ENCODE measurements at regions not wholly inside any gene's neighbourhood (a gene's known extent, or its start where the extent isn't known, plus 50 kb on each side); places are given as distances from the start of the nearest gene placed in this dataset.
"Not testable (repeated sequence)": the region's sequence is repeated elsewhere in the genome, so short reads cannot be mapped to it uniquely, and the experiment has no call there.

DNA sequence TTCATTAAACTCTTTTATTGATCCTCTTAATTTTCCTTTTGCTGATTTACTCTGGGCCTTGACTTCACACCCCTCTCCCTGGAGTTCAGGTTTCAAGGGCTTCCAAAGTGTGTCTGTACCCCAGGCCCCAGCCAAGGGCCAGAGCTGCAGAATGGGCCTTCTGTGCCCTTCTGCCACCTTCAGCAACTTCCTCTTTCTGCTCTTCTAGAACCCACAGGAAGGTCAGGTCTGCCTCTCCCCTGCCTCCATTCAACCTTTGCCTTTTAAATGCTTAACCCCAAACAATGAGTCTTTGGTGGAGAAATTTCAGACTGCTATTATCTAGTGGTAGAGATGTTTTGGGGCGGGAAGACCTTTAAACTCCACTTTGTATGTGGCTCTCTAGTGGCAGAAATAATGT is 63.1 kb downstream of the TSN start:
- Histone ChIP-seq H3K27ac (no peak overlapping the region), H3K4me3 (no peak overlapping the region)

DNA sequence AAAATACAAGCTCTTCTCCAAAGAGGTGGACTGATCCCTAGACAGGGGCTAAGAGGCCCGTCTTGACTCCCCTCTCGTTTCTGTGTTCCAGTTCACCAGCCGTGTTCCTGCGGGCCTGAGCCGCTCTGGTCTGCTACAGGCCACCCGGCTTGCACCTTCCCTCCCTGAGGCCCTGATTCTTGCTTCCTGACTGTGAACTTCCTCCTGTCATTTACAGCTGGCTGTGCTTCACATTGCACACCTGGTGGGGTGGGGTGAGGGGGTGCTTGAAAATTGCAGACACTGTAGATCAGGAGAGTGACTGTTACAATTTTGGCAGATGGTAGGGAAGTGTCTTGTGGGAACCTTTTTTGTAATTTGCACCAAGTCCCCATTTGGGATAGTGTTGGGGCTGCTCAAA is 64.4 kb downstream of the TSN start:
- H3K4me3 ChIP-seq, result no peak overlapping the region
- H3K27ac ChIP-seq, result no peak overlapping the region

DNA sequence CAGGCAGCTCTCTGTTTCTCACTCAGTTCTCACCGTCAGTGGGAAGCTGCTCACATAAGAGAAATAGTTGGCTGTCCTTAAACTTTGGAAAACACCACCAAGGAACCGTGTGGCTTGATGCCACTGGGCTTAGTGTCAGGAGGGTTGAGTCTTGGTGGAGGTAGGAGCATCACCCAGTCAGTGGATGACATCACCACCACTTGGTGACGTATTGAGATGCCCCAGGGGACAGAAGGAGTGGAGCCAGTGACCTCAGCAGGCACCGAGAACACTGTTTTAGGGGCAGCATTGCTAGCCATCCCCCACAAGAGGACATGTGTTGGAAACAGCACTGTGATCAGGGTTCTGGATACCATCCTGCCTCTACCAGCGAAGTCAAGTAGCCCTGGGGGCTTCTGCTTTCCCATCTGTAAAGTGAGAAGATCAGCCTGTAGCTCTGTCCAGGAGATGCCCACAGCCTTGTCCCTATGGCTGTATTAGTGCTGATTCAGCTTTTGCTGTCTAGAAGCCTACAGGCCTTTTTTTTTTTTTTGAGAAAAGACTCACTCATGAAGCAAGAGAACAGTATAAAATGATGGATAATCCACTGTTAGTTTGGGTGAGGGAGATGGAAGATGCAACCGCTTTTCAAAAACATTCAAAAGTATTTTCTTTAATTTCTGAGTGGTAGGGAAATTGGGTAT is 66.2 kb downstream of the TSN start:
- H3K4me3 ChIP-seq, result no peak overlapping the region
- no peak overlapping the region for H3K27ac ChIP-seq

DNA sequence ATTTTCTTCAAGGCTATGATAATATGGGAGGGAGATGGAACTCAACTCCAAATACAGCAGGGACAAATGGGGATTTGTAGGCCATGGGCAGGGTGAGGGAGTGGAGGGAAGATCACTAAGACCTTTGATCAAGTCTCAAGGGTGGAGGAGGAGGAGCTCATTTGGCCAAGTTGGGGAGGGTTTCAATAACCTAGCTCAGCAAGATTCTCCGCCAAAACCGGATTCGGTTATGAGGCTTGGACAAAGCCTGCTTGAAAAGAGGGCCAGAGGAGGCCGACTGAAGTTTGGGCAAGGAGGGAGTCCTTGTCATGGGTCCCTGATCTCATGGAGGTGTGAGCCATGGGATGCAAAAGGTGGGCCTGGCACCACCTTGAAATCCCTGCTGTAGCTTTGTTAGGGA is 68.8 kb downstream of the TSN start:
- Histone ChIP-seq H3K27ac (no peak overlapping the region), H3K4me3 (no peak overlapping the region)

DNA sequence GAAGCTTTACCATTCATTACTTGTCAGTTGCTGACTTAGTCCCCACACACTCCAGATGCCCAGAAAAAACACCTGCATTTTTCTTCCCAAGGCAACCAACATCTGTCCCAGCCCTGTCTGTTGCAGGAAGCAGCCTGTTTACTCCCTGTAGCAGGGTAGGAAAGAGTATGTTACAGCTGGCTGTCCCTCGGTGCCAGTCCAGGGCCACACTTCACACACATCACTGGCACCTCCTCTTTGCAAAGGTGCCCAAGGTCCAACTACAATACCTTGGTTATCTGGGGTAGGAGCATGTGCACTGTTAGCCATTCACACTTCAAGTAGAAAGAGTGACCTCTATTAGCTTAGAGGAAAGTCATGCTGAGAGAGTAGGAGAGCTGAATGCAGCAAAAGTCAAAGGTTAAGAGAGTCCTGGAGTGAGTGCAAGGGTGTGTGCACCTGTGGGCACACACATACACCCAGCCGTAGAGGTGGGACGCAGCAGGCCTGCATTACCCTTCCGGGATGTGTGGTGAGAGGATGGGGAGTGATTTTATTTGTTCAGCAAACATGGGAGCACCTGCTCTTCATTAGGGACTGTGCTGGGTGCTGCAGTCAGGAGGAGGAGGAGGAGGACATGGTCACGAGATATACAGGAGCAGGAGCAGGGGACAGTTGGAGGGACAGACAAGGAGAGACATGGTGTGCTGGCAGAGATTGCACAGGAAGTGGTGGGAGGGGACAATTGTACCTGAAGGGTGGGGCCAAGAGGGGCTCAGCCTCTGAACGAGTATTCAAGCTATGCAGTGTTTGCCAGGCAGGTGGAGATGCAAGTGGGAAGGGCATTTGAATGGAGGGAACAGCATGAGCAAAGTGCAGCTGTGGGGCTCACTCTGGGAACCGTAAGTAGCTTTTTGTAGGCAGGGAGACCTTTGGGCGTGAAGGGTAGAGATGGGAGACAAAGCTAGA is 69.8 kb downstream of the TSN start:
- H3K27ac ChIP-seq, result no peak overlapping the region
- no peak overlapping the region for H3K4me3 ChIP-seq

DNA sequence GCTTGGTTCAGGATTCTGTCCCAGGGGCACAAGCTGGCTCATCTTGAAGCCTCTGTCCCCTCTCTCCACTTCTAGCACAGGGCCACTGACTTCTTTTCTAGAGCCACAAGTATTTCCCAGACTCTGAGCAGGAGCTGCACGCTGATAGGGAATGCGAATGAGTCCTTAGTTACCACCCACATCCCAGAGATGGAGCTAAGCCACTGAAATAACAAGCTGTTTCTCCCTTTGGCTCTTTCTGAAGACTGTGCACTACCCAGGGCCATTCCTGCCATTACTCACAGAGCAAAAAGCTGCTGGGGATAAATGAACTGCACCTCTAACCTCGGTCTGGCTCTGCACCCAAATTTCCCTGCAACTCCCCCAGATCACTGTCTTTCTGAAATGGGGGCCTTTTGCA is 70.6 kb downstream of the TSN start:
- Histone ChIP-seq H3K27ac (no peak overlapping the region), H3K4me3 (no peak overlapping the region)

DNA sequence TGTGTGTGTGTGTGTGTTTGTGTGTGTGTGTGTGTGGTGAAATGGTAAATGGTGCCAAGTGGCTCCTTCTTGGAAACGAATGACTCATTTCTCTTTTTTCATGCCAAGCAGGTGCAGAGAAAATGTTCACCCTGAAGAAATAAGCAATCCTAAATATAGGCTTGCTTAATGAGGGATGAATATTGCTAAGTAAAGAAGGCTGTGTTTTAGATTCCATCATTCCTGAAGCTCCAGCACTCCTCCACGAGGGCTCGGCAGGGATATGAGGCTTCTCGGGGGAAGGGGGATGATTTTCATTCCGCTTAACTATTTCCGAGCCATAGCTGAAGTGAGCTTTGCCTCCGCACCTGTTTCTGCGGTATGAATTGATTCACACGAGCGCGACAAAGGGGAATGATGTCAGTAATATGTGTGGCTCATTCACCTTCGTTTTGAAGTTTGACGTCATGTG is 72.9 kb downstream of the TSN start:
- Histone ChIP-seq H3K4me3 (no peak overlapping the region), H3K27ac (no peak overlapping the region)

DNA sequence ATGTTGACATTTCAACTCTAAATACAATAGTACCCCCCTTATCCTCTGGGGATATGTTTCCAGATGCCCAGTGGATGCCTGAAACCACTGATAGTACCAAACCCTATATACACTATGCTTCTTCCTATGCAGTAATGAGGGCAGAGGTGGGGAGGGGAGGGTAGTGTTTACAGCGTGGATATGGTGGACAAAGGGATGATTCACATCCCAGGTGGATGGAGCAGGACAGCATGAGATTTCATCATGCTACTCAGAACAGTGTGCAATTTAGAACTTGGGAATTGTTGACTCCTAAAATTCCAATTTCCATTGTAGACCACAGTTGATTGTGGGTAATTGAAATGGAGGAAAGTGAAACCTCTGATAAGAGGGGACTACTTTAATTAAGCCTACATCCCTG is 75.4 kb downstream of the TSN start:
- H3K4me3 ChIP-seq, result no peak overlapping the region
- no peak overlapping the region for H3K27ac ChIP-seq

DNA sequence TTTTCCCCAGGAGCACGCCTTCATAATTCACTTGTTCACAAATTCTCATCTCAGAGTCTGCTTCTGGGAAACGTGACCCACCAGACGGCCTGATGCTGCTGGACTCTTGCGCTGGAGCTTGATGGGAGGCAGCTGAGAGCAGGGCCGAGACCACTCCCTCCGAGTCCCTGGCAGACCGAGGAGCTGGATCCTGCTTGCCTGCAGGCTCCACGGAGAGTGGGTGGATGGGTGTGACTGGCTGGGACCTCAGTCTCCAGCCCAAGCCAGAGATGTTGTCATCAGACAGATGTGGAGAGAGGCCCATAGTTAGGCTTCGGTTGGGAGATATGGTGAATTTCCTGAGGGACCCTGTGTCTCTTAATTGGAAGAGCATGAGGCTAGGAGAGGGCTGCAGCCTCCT is 76.4 kb downstream of the TSN start:
- Histone ChIP-seq H3K4me3 (no peak overlapping the region), H3K27ac (no peak overlapping the region)

DNA sequence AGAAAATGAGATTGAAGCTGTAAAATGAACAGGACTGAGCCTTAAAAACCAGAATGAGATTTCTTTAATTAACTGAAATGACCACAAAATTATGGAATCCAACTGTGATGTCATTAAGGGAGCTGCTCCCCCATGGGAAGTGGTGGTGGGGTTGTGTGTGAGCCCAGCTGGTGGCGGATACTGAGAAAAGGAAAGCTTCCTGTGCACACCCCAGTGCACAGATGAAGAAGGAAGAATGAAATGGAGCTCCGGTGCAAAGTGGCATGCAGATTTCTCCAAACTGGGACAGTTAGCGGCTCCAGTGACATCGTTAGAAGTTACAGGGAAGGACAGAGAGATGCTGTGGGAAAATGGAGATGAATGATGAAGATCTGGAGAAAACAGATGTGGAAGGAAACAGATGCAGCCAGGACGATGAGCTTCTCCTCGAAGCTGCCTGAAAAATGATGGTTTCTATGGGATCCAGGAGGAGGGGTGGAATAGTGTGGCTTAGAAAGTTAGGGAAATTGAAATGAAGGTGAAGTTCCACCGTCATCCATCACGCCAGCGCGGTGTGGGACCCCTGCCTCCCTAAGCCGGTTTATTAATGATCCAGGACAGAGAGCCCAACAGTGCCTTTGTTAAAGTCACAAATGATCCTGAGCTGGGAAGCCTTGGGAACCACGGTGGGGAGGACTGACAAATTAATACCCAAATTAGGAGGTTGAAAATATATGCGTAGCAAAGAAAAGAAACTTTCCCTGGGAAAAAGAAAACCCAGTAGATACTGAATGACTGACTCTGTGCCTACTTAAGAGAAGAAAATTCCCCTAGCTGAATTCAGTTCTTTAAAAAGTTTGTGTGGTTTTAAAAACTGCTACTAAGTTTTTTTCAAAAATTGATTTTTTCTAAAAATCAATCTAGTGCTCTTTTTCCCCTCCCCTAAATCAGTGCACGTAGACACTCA is 77.2 kb downstream of the TSN start:
- Histone ChIP-seq H3K4me3 (no peak overlapping the region), H3K27ac (no peak overlapping the region)

DNA sequence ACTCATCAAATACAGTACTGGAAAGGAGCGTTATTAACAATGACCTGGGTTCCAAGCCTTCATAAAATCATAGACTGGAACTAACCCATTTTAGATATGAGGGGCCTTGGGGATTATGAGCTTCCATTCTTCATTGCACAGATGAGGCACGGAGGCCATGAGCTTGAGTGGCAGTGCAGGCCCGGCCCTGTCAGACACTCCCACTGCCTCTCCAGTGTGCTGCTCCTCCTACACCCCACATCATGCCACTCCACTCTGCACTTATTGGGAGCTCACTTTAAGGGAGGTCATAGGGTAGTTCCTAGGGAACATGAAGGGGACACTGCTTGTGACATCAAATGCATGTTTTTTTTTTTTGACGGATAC is 77.9 kb downstream of the TSN start:
- no peak overlapping the region for H3K4me3 ChIP-seq
- H3K27ac ChIP-seq, result no peak overlapping the region

DNA sequence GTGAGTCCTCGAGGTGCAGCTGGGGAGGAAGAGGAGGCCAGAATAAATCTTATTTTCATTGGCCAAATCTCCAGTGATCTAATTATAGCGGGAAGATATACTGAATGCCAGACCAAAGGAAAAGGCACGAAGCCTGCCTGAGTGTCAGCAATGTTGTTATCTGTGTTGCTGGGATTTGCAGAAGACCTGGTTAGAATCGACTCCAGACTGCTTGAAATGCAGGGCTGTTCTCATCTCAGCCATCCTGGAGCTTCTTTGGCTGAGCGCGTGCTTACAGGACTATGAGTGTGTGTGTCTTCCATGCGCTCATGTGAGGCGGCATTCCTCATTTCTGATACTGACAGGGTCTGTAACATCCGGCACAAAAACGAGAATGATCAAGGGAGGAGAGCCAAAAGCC is 81.2 kb downstream of the TSN start:
- Histone ChIP-seq H3K27ac (no peak overlapping the region), H3K4me3 (no peak overlapping the region)

DNA sequence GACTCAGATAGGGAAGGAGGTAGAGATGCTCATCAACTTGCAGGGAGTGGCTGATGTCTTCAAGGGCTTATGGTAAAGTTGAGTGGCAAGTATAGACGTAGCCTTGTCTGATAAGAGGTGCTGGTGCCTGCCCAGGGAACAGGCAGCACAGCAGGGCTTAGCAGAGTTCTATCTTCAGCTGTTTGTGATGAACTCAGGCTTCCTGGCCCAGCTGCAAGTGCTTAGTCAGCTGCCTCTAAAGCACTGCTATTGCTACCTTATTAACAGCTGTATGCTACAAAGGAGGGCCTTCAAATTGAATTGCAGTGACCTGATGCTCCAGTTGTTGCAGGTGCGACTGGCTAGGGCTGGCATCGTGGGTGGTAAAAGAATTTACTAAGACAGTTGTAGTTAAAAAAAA is 82.1 kb downstream of the TSN start:
- Histone ChIP-seq H3K4me3 (no peak overlapping the region), H3K27ac (no peak overlapping the region)

DNA sequence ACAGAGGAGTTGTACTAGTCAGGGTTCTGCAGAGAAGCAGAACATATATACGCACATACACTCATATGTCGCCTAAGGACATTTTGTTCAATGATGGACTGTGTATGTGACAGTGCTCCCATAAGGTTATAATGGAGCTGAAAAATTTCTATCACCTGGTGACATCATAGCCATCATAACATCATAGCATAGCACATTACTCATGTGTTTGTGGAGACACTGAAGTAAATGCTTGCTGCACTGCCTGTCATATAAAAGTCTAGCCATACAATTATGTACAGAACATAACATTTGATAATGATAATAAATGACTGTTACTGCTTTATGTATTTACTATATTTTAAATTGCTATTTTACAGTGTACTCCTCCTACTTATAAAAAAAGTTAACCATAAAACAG is 83.1 kb downstream of the TSN start:
- Histone ChIP-seq H3K4me3 (no peak overlapping the region), H3K27ac (no peak overlapping the region)

DNA sequence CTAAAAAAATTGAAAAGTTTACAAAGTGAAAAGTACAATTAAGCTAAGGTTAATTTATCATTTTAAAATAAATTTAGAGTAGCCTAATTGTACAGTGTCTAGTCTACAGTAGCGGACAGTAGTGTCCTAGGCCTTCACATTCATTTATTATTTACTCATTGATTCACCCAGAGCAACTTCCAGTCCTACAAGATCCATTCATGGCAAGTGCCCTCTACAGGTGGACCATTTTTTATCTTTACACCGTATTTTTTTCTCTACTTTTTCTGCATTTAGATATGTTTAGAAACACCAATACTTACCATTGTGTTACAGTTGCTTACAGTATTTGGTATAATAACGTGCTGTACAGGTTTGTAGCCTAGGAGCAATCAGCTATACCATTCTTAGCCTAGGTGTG is 84.1 kb downstream of the TSN start:
- H3K27ac ChIP-seq, result no peak overlapping the region
- no peak overlapping the region for H3K4me3 ChIP-seq

DNA sequence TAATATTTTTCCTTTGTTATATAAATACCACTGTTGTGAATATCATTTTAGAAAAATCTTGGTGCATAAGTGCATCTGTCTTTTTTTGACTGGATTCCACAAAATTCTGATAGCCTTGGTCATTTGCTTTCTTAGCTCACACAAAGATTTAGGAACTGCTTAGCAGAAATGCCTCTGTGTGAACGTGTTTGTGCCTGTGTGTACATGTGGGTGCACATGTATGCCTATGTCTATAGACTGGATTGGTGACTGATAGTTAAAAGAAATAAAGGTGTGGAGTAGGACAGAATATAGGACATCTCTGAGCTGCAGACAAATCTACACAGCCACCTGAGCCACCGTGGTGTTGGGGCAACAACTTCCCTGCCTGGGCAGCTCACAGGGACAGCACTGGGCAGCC is 93.8 kb downstream of the TSN start:
- no peak overlapping the region for H3K4me3 ChIP-seq
- no peak overlapping the region for H3K27ac ChIP-seq

DNA sequence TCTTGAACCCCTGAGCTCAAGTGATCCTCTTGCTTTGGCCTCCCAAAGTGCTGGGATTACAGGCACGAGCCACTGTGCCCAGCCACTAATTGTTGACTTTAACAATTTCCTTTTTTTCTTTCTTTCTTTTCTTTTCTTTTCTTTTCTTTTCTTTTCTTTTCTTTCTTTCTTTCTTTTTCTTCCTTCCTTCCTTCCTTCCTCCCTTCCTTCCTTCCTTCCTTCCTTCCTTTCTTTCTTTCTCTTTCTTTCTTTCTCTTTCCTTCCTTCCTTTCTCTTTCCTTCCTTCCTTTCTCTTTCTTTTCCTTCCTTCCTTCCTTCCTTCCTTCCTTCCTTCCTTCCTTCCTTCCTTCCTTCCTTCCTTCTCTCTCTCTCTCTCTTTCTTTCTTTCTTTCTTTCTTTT is 97.7 kb downstream of the TSN start:
- H3K4me3 ChIP-seq, H3K27ac ChIP-seq: not testable (repeated sequence)

DNA sequence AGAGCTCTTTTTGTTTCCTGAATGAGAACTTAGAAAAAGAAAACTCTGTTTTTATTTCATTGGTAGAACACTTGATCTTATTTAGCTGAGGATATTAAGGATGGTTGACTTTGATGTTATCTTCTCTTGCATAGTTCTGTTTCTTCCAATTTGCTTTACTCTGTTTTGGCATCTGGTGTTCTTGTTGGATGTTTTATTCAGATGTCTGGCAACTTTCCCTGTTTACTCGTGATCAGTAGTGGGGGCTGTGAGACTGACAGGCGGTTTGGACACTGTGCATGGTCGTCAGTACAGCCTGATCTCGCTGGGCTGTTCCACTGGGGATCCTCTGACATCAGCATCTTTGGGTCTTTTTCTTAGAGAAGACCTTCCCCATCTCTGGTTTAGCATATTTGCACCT is 100.1 kb downstream of the TSN start:
- no peak overlapping the region for H3K4me3 ChIP-seq
- no peak overlapping the region for H3K27ac ChIP-seq

DNA sequence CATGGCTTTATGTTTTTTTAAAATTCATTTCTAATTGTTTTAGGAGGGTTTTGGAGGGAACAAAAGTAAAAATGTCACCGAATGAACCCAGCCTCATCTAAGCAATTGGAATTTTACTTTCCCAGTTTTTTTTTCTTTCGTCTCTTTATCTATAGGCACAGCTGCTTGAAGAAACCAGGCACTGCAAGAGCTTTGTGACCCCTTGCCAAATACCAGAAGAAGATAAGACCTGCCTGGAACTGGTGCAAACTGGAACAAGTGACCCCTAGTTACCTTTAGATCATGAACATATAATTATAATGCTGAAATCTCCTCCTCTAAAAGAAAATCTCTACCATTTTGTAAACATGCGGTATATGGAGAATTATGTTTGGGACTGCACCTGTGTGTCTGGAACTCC is 100.9 kb downstream of the TSN start:
- Histone ChIP-seq H3K4me3 (no peak overlapping the region), H3K27ac (no peak overlapping the region)

DNA sequence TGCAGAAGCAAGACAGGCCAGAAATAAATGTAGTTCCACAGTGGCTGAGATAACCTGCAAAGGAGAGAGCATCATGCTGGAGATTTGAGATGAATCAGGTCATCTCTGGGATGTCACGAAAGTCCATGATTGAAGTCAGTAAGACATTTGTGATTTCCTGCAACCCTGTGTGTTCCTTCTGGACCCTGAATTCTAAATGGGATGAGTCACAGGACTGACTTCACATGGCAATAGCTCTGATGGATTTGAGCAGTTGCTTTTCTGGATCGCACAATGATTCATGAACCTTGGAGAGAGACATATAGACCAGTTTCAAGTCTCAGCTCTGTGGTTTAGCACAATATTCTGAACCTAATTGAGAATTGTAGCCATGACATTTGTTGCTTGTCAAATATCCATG is 102.9 kb downstream of the TSN start:
- Histone ChIP-seq H3K27ac (no peak overlapping the region), H3K4me3 (no peak overlapping the region)
